IPS-15b (cell line): ENCODE measurements at regions not wholly inside any gene's neighbourhood (a gene's known extent, or its start where the extent isn't known, plus 50 kb on each side); places are given as distances from the start of the nearest gene placed in this dataset.

Experiments
- H3K27me3 ChIP-seq: one replicate; pipeline ENCODE4 v1.6.1; 2013; ENCODE audit warnings: low read length; ENCODE audit not compliant: control insufficient read depth, insufficient read depth
- H3K36me3 ChIP-seq: one replicate; pipeline ENCODE4 v1.6.1; 2013; ENCODE audit warnings: low read length; ENCODE audit not compliant: control insufficient read depth, insufficient read depth
- H3K4me1 ChIP-seq: one replicate; pipeline ENCODE4 v1.6.1; 2013; ENCODE audit warnings: mild to moderate bottlenecking, low read length; ENCODE audit not compliant: control insufficient read depth, insufficient read depth
- H3K4me3 ChIP-seq: one replicate; pipeline ENCODE4 v1.5.1; 2013; ENCODE audit warnings: low read depth, low read length
- H3K9ac ChIP-seq: one replicate; pipeline ENCODE4 v1.6.1; 2013; ENCODE audit warnings: low read depth, mild to moderate bottlenecking, low read length
- H3K9me3 ChIP-seq: one replicate; pipeline ENCODE4 v1.6.1; 2013; ENCODE audit warnings: mild to moderate bottlenecking, low read length; ENCODE audit not compliant: control insufficient read depth, insufficient read depth

- Histone ChIP-seq H3K9ac (no peak overlapping the region), H3K36me3 (no peaks in the 10 kb centered on the region), H3K9me3 (no peaks in the 10 kb centered on the region), H3K27me3 (no peaks in the 10 kb centered on the region), H3K4me3 (no peak overlapping the region), H3K4me1 (no peaks in the 10 kb centered on the region)
Measured at GRCh38 chr5:117863586-117864296, 1124.6 kb downstream of the DTWD2 start.

DNA sequence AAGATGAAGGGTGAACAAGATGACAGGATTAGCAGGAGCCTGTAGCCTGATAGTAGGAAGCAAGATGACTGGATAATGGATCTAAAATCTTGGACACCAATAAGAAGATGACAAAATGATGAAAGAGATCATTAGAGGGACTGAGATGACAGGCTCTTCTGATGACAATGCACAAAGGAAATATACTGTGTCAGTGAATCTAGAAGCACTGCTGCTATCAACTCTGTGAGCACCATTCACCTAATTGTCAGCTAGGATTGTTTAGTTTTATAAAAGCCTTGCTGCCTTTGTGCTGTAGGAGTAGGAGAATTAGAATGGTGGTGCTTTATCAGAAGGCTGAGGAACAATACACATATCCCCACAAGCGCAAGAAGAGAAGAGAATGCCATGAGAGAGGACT lies 1127.8 kb downstream of the DTWD2 start:
- Histone ChIP-seq H3K36me3 (no peaks in the 10 kb centered on the region), H3K9me3 (no peaks in the 10 kb centered on the region), H3K9ac (no peak overlapping the region), H3K27me3 (no peaks in the 10 kb centered on the region), H3K4me3 (no peak overlapping the region), H3K4me1 (no peaks in the 10 kb centered on the region)

- no peak overlapping the region for H3K4me3 ChIP-seq
- no peaks in the 10 kb centered on the region for H3K4me1 ChIP-seq
- H3K9me3 ChIP-seq, result no peaks in the 10 kb centered on the region
- H3K27me3 ChIP-seq, result no peaks in the 10 kb centered on the region
- no peaks in the 10 kb centered on the region for H3K36me3 ChIP-seq
- H3K9ac ChIP-seq, result no peak overlapping the region
Measured at GRCh38 chr5:117859176-117859575, 1129.2 kb downstream of the DTWD2 start.

DNA sequence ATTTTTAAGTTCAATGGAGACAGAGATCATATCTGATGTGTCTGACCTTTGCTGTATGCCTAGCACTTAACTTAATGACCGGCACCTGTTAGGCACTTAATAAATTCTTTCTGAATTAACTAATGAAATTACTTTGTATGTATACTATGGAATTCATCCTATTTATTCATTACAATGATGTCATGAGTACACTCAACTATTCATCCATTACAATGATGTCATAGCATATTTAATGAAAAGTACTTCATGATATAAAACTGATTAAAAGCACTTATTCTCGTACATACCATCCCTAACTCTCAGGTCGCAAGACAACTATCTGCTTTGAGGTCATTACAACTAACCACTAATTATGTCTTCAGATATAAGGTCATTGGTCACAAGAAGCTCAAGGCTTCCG lies 1131.6 kb downstream of the DTWD2 start:
- Histone ChIP-seq H3K27me3 (no peaks in the 10 kb centered on the region), H3K4me1 (no peaks in the 10 kb centered on the region), H3K9me3 (no peaks in the 10 kb centered on the region), H3K9ac (no peak overlapping the region), H3K4me3 (no peak overlapping the region), H3K36me3 (no peaks in the 10 kb centered on the region)

DNA sequence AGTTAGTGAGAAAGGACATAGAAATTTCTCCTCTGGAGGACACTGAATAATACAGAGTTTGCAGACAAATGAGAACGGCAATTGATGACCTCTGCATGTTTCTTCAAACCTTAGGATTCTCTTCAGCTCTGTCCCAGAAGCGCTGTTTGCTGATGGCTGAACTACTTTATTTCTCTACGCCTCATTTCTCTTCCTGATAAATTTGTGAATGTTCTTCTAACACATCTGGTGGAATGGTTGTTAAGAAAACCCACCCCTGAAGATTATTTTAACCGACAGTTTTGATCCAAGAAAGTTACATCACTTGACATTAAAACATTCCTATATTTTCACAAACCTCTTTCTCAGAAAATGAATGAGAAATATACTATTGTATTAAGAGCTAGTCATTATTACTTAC lies 1150.6 kb downstream of the DTWD2 start:
- no peaks in the 10 kb centered on the region for H3K4me1 ChIP-seq
- H3K36me3 ChIP-seq, result no peaks in the 10 kb centered on the region
- no peaks in the 10 kb centered on the region for H3K27me3 ChIP-seq
- no peak overlapping the region for H3K9ac ChIP-seq
- no peak overlapping the region for H3K4me3 ChIP-seq
- H3K9me3 ChIP-seq, result no peaks in the 10 kb centered on the region

- no peaks in the 10 kb centered on the region for H3K27me3 ChIP-seq
- H3K4me1 ChIP-seq, result peaks cover 2% of the 10 kb centered on the region
- no peak overlapping the region for H3K4me3 ChIP-seq
- H3K36me3 ChIP-seq, result no peaks in the 10 kb centered on the region
- no peaks in the 10 kb centered on the region for H3K9me3 ChIP-seq
- H3K9ac ChIP-seq, result no peak overlapping the region
Measured at GRCh38 chr5:117833691-117834090, 1154.7 kb downstream of the DTWD2 start.

DNA sequence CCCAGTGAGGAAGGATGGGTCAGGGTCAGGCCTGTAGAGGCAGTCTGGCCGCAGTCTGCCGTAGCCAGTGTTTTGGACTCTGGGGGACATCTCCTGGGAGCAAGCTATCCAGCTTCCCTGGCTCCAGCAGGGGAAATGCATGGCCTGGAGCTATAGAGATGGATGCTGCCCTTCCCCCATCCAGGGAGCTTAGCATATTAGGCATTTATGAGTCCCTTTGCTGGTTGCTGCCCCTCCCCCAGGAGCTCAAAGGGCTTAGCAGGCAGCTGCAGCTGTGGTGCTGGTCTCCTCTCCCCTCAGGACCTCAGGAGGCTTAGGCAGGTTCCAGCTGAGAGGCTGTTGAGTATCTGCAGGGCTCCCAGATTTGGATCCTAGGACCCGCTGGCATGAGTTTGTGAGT lies 1158.7 kb downstream of the DTWD2 start:
- no peaks in the 10 kb centered on the region for H3K36me3 ChIP-seq
- no peaks in the 10 kb centered on the region for H3K9me3 ChIP-seq
- H3K9ac ChIP-seq, result no peak overlapping the region

DNA sequence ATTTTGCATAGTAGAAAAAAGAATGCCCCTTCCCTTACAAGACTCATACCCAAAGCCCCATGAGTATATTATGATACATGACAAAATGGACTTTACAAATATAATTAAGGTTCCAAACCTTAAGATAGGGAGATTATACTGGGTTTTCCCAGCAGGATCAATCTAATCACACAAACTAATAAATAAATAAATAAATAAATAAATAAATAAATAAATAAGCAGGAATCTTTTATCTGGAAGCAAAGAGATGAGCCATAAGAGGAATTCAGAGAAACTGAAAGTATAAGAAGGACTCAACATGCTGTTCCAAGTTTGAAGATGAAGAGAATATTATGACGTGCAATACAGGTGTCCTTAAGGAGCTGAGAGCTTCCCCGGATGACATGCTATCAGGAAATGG lies 1174.5 kb downstream of the DTWD2 start:
- no peaks in the 10 kb centered on the region for H3K36me3 ChIP-seq
- H3K9me3 ChIP-seq, result no peaks in the 10 kb centered on the region
- no peaks in the 10 kb centered on the region for H3K27me3 ChIP-seq
- no peak overlapping the region for H3K4me3 ChIP-seq
- H3K4me1 ChIP-seq, result no peaks in the 10 kb centered on the region
- H3K9ac ChIP-seq, result no peak overlapping the region

More for the DNA sequence above, 1158.7 kb downstream of the DTWD2 start:
- Histone ChIP-seq H3K27me3 (no peaks in the 10 kb centered on the region), H3K4me3 (no peak overlapping the region), H3K4me1 (peaks cover 2% of the 10 kb centered on the region)

- H3K36me3 ChIP-seq, result no peaks in the 10 kb centered on the region
- no peaks in the 10 kb centered on the region for H3K27me3 ChIP-seq
- H3K9me3 ChIP-seq, result no peaks in the 10 kb centered on the region
- H3K4me3 ChIP-seq, result no peak overlapping the region
- no peak overlapping the region for H3K9ac ChIP-seq
- H3K4me1 ChIP-seq, result no peaks in the 10 kb centered on the region
Measured at GRCh38 chr5:117812861-117813260, 1175.5 kb downstream of the DTWD2 start.

DNA sequence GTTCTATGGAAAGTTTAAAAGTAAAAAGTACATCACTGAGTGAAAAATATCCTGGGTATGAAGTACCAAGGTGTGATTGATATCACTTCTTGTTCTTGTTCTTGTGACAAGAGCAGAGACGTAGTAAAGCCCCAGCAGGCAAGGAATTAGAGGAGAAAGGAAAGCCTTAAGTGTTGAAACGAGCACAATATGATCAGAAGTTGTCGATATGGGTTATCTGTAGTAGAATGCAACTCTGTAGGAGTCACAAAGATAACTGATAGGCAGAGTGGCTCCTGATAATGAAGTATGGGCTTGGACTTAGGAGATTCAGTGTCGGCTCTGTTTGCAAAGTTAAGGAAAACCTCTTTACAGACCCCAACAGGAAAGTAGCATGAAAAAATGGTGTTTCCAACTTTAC lies 1179.1 kb downstream of the DTWD2 start:
- H3K27me3 ChIP-seq, result no peaks in the 10 kb centered on the region
- H3K9me3 ChIP-seq, result no peaks in the 10 kb centered on the region

GRCh38 chr5:117805058-117805457 lies 1183.3 kb downstream of the DTWD2 start:
- no peaks in the 10 kb centered on the region for H3K9me3 ChIP-seq
- no peaks in the 10 kb centered on the region for H3K27me3 ChIP-seq
- no peaks in the 10 kb centered on the region for H3K4me1 ChIP-seq
- no peaks in the 10 kb centered on the region for H3K36me3 ChIP-seq
- no peak overlapping the region for H3K9ac ChIP-seq
- H3K4me3 ChIP-seq, result no peak overlapping the region

More for the DNA sequence above, 1179.1 kb downstream of the DTWD2 start:
- H3K36me3 ChIP-seq, result no peaks in the 10 kb centered on the region
- H3K4me1 ChIP-seq, result no peaks in the 10 kb centered on the region
- H3K9ac ChIP-seq, result no peak overlapping the region
- H3K4me3 ChIP-seq, result no peak overlapping the region

DNA sequence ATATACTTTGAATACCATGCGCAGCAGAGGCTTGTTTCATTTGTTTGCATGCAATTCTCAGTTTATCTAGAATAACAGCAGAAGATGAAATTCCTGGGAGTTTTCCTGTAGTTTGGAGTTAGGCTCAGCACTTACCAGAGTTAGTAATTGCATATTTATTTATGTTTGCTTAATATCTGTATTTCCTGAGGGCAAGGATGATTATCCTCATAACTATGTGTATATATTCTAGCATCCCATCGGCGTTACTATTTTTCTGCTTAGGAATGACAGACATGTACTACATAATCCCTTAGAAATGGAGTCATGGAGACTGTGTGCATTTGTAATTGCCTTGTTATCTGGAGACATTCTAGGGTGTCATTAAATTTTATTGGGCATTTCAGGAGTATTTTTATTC lies 1184.8 kb downstream of the DTWD2 start:
- no peak overlapping the region for H3K9ac ChIP-seq
- H3K4me3 ChIP-seq, result no peak overlapping the region
- no peaks in the 10 kb centered on the region for H3K4me1 ChIP-seq
- H3K27me3 ChIP-seq, result no peaks in the 10 kb centered on the region
- H3K9me3 ChIP-seq, result no peaks in the 10 kb centered on the region
- H3K36me3 ChIP-seq, result no peaks in the 10 kb centered on the region
